Stimulated activated CD4-positive, alpha-beta T cell treated with anti-CD3 and anti-CD28 coated beads, Interleukin-2, amount 100 ng/mL, for 24 hours (primary cell): ENCODE measurements at regions not wholly inside any gene's neighbourhood (a gene's known extent, or its start where the extent isn't known, plus 50 kb on each side); places are given as distances from the start of the nearest gene placed in this dataset.

ENCODE experiments used
- DNase-seq, 2 donors: peaks; one replicate each; pipeline ENCODE4 v3.0.0-alpha.2; 2020

DNA sequence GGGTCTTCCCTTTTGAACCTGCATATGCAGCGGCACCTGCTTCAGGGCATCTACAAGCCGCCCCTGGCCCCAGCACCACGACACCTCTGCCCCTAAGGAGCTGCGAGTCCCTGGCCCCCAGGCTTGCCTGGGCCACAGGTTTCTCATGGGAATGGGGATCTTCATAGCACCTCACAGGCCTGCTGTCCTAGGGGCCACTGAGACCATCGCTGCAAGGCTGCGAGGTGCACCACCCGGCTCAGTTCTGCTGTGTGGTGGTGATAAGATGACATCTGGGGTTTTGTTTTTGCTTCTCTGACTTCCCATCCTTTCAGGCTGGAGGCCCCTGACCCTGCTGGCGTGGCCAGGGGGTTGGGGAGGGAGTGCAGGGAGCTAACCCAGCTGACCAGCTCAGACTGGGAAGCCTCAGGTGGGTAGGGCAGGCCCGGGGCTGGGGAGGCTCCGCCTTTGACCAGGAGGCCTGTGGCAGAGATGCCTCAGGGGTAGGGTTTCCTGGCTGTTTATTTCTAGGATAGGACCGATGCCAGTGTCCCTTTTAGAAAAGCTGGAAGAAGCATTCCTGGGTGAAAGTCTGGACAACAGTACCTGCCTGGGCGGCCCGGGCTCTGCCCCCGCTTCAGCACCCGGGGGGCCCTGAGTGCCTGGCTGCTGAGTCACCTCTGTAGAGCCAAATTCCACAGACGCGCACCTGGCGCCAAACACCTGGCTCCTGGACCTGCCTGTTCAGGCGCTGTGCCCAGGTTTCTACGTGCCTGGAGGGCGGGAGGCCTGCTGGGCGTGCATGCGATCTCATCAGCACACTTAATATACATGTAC, 264.7 kb downstream of the DLL1 start:
- DNase-seq: no peak

GRCh38 chr6:170025341-170025911, 265.5 kb downstream of the DLL1 start:
- DNase-seq: no peak

- no peak for DNase-seq
These were observed 265.9 kb downstream of the DLL1 start for GRCh38 chr6:170024940-170025339.

- no peak for DNase-seq
These were observed 267.0 kb downstream of the DLL1 start for GRCh38 chr6:170023620-170024521.

DNA sequence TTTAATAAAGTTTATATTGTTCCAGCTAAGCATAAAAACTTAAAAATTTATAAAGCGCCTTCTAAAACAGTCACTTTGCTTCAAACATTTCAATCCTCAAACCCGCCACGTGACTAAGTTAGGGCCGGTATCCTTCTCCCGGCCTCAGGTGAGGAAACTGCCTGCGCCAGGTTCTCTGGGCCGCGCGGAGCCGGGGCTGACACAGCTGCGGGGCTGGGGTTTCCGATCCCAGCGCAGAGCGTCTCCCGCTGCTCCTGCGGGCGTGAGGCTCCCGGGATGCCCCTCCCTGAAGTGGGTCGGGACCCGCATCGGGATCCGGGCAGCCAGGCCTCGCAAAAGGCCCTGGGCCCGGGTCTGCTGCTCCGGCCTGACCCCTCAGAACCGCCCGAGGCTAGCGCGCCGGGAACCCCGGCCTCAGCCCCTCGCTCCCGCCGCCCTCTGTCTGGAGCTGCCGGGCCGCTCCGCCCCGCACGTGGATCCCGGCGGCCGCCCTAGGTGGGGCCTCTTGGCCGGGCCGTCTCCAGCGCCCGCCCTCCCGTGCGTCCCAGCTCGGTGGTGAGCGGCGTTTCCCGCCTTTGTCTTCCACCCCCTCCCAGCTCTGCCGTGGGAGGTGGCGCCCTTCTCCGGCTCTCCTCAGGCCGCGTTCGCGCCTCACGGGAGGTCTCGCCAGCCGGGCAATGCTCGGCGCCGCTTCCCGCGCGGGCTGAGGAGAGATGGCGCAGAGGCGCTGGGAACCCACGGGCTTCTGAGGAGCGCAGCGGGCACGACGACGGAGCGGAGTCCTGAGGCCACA, 267.9 kb downstream of the DLL1 start:
- DNase-seq: no peak

DNA sequence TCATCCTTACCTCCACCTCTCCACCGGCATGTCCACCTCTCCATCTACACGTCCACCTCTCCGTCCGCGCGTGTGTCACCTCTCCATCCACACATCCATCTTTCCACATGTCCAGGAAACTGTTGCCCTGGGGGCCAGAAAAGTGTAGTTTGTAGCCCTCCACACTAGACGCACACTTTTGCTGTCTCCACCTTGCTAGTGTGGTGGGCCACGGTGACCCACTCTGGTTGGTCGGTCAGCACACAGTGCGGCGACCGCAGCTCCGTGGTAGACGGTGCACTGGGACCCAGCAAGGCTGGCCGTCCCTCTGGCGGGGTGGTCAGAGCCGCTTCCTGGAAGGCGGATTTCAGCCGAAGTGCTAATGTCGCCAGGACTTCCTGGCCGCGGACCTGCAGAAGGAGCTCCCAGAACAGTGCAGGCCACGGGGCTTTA, 268.6 kb downstream of the DLL1 start:
- DNase-seq: no peak

GRCh38 chr6:170021579-170021978, 269.3 kb downstream of the DLL1 start:
- DNase-seq: no peak

GRCh38 chr6:170019818-170020583, 268.6 kb downstream of the ERMARD start:
- DNase-seq: no peak

GRCh38 chr6:170018936-170019817, 267.8 kb downstream of the ERMARD start:
- DNase-seq: no peak

DNA sequence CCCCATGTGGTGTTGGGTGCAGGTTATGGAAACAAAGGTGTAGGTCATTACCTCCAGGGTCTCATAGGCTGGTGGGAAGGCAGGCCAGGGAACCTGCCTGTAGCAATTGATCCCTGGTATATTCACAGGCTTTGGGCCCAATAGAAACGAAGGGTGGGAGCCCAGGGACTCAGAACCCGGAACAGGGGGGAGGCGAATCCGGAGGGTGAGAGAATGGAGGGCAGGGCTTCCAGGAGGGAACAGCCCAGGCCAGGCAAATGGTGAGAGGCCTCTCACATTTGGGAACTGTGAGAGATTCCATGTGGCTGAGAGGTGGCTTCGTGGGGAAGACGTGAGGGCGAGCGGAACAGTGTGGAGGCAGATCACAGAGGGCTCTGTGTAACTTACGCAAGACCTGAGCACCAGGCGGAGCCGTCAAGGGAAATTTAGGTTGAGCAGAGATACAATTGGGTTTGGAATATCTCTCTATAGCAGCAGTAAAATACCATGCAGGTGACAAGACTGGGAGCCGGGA, 267.1 kb downstream of the ERMARD start:
- DNase-seq: no peak

DNA sequence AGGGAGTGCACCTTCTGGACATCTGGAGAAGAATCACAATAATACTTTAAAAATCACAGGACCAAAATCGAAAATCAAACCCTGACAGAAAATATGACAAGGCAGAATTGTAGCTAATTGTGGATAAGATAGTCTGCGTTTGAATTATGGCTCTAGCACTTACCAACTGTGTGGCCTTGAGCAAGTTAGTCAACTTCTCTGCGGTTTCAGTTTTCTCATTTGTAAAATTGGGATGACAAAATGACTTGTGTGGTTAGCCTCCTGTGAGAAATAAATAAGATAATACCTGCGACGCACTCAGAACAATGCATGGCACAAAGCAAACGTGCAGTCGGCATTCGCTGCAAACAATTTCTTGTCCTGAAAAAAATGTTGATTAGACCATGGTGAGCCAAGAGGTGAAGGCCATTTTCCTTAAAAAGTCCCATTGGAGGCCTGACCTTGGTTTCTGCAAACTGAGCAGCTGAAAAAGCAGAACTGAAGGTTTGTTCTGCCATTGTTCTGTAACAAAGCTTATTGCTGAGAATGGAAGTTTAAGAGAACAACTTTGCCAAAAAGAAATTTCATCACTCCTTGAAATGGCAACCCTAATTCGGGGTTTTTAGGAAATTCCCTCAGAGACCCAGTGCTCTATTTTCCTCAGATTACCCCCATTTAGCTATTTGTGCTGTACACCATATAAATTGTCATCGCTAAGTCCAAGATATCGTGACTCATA, 266.3 kb downstream of the ERMARD start:
- no peak for DNase-seq

DNA sequence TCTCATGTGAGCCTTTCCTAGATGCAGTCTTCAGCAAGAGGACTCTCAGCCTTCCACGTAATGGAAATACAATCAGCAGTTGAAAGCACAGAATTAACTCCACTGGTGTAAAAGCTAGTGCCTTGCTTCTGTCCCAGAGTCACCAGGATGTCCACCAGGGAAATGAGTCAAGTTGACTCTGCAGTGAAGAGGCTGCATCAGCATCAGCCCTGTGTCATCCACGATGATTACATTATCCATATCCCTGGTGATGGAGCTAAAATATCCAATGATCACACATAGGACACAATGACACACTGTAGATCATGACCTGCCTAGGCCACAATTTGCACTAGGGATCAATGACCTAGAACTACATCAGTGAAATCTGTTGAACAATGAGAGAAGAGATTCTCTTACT, 262.4 kb downstream of the ERMARD start:
- DNase-seq: no peak

GRCh38 chr6:170012037-170012330, 260.6 kb downstream of the ERMARD start:
- no peak for DNase-seq

- DNase-seq: no peak
These were observed 260.0 kb downstream of the ERMARD start for GRCh38 chr6:170011204-170012036.

- DNase-seq: no peak
These were observed 259.3 kb downstream of the ERMARD start for GRCh38 chr6:170010665-170011203.

DNA sequence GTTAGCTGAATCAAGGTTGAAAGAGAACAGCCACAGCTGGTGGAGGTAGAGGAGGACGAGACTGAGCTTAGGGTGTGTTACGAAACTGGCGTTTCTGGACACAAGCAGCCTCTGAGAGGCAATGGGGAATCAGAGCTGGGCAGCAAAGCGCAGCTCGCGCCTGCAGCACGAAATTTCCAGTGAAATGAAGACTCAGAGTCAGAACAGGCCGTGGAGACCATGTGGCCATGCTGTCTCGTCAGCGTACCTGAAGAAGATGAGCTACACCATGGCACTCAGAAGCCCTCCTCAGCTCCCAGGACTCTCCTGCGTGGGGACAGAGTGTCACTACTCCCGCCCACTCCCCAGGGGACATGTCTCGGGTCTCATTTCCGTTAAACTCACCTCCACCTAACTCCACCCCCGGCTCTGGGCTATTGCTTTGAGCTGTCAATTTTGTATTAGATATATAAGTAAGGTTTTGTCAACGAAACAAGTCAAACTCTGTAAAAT, 256.9 kb downstream of the ERMARD start:
- DNase-seq: no peak

- DNase-seq: no peak
These were observed 256.3 kb downstream of the ERMARD start for GRCh38 chr6:170007468-170008293.
